DND-41 (cell line): ENCODE measurements at regions not wholly inside any gene's neighbourhood (a gene's known extent, or its start where the extent isn't known, plus 50 kb on each side); places are given as distances from the start of the nearest gene placed in this dataset.

Experiments
- EZH2 ChIP-seq: IDR thresholded peaks from 3 replicates; pipeline ENCODE4 v1.6.1; 2012; ENCODE audit warnings: borderline replicate concordance, low read depth, mild to moderate bottlenecking, moderate library complexity, low read length, inconsistent platforms; ENCODE audit not compliant: severe bottlenecking
- TF ChIP-seq, protein P1 (sequence below): IDR thresholded peaks from 2 replicates; pipeline ENCODE4 v1.5.1; 2012; ENCODE audit warnings: borderline replicate concordance, low read length, moderate library complexity, mild to moderate bottlenecking; ENCODE audit not compliant: poor library complexity, severe bottlenecking; ENCODE audit errors: extremely low read depth

DNA sequence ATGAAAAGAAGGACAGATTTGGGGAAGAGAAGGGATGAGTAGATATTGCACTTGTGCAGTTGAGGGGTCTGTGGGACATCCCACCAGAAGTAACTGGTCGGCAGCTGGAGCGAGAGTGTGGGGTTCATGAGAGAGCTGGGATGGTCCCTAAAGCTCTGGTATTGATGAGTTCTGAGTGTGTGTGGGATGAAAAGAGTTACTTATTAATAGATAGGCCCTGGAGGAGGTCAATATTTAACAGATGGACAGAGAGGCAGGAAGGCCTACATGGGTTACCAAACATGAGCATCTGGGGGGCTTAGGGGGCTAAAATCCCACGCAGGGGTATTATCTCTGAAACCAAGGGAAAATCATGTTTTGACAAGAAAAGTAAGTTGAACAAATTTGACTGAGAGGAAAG lies 95.7 kb upstream of the SFMBT2 start:
- TF ChIP-seq, protein P1, sequence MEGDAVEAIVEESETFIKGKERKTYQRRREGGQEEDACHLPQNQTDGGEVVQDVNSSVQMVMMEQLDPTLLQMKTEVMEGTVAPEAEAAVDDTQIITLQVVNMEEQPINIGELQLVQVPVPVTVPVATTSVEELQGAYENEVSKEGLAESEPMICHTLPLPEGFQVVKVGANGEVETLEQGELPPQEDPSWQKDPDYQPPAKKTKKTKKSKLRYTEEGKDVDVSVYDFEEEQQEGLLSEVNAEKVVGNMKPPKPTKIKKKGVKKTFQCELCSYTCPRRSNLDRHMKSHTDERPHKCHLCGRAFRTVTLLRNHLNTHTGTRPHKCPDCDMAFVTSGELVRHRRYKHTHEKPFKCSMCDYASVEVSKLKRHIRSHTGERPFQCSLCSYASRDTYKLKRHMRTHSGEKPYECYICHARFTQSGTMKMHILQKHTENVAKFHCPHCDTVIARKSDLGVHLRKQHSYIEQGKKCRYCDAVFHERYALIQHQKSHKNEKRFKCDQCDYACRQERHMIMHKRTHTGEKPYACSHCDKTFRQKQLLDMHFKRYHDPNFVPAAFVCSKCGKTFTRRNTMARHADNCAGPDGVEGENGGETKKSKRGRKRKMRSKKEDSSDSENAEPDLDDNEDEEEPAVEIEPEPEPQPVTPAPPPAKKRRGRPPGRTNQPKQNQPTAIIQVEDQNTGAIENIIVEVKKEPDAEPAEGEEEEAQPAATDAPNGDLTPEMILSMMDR, result no peak
- TF ChIP-seq EZH2, result no peak
